Liver (tissue), 3 donors: ENCODE measurements at regions not wholly inside any gene's neighbourhood (a gene's known extent, or its start where the extent isn't known, plus 50 kb on each side); places are given as distances from the start of the nearest gene placed in this dataset.

Experiments
- CTCF ChIP-seq: fragments of 150-350 bp; IDR thresholded peaks from 2 replicates; pipeline ENCODE4 v1.5.1; 2017; ENCODE audit warnings: improper control_type of control experiment, low read depth, low read length; ENCODE audit not compliant: missing input control
- EGR1 ChIP-seq, 2 donors: IDR thresholded peaks; 2 replicates each; pipeline ENCODE4 v1.6.1; 2016 to 2018; ENCODE audit warnings: antibody characterized with exemption in 2 of 2, low read depth in 2 of 2
- GABPA ChIP-seq, 2 donors: IDR thresholded peaks in 1 of 2; conservative IDR thresholded peaks in 1 of 2; 2 replicates each; pipeline ENCODE4 v1.6.1; 2016; ENCODE audit warnings: antibody characterized with exemption in 2 of 2, mild to moderate bottlenecking in 1 of 2, moderate library complexity in 1 of 2
- TAF1 ChIP-seq: conservative IDR thresholded peaks from 2 replicates; pipeline ENCODE4 v1.6.1; 2016; ENCODE audit warnings: antibody characterized with exemption, mild to moderate bottlenecking
- donor health status: healthy.
- donor health status: healthy.

GRCh38 chr6:51450248-51450957 is 631.7 kb downstream of the TFAP2B start:
- TF ChIP-seq TAF1: no peak
- no peak for TF ChIP-seq CTCF
- TF ChIP-seq EGR1 (IDR thresholded peaks at IDR 0.05; ENCODE audit: low read depth in 2 of 2): no peak
- TF ChIP-seq GABPA (IDR thresholded peaks at IDR 0.05 in 1 of 2, conservative IDR thresholded peaks at IDR 0.05 in 1 of 2): no peak
